ENCODE measurements at regions not wholly inside any gene's neighbourhood (a gene's known extent, or its start where the extent isn't known, plus 50 kb on each side); places are given as distances from the start of the nearest gene placed in this dataset.

DNA sequence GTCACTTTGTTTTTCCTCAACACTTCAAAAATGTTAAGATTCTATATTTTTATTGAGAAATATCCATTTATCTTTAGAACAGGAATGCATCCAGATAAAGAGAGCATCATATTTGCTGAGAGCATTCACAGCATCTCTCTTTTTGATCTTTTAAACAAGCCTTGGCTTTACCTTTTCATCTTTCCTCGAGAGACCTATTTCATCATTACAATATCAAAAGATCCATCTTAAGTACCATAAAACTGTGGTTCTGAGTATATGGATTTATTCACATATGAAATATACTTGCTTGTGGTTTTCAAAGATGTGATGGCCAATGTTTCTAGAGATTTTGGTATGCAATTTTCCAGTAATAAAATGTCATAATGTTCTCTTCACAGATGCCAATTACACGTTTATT, 1140.9 kb downstream of the GATA3 start:
- H3K4me3 ChIP-seq (ENCODE audit: low read length): no peak overlapping the region
- no peak for DNase-seq (ENCODE audit: low read depth, low spot score)

- H3K4me3 ChIP-seq (ENCODE audit: low read length): no peak overlapping the region
- DNase-seq (ENCODE audit: low read depth, low spot score): no peak
Observed at GRCh38 chr10:9198611-9199010, 1144.1 kb downstream of the GATA3 start.

GRCh38 chr10:9205558-9205957, 1151.1 kb downstream of the GATA3 start:
- H3K4me3 ChIP-seq (ENCODE audit: low read length): no peak overlapping the region

DNA sequence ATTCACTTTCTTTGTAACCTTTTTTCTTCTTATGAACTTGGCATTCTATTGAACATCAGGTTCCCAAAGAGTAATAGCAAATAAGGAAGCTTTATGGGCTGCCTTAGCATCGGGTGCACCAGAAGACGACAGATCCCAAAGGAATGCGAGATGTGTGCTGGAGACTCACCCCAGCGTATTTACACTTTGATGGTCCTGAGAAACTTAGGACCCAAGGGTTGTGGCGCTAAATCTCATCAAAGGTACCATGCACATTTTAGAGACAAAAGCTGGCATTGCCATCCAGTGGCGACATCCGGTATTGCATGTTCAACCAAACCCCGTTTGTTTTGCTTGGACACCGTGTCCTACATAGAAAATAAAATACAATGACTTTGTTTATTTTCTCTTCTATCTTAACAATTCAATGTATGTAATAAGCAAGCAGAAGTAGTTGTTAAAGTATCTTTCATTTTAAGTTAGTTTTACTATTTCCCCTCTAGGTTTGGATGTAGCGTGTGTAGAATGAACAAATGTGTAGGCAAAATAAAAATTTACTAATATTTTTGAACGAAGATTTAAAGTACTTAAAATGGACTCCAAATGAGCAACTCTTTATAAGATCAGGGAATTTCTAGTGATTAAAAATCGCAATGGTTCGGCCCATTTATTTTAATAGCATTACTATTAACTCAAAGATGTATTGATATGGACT, 1154.8 kb downstream of the GATA3 start:
- no peak overlapping the region for H3K4me3 ChIP-seq (ENCODE audit: low read length)
- DNase-seq (ENCODE audit: low read depth, low spot score): peak; percentile 52

More at GRCh38 chr10:9205558-9205957, 1151.1 kb downstream of the GATA3 start:
- no peak for DNase-seq (ENCODE audit: low read depth, low spot score)

- no peak for DNase-seq (ENCODE audit: low read depth, low spot score)
Observed at GRCh38 chr10:9211228-9211627, 1156.7 kb downstream of the GATA3 start.

GRCh38 chr10:9214618-9215017, 1160.1 kb downstream of the GATA3 start:
- H3K4me3 ChIP-seq (ENCODE audit: low read length): no peak overlapping the region
- DNase-seq (ENCODE audit: low read depth, low spot score): no peak

More at GRCh38 chr10:9211228-9211627, 1156.7 kb downstream of the GATA3 start:
- no peak overlapping the region for H3K4me3 ChIP-seq (ENCODE audit: low read length)

GRCh38 chr10:9215121-9215520, 1160.6 kb downstream of the GATA3 start:
- DNase-seq (ENCODE audit: low read depth, low spot score): no peak
- H3K4me3 ChIP-seq (ENCODE audit: low read length): no peak overlapping the region

- DNase-seq (ENCODE audit: low read depth, low spot score): no peak
- H3K4me3 ChIP-seq (ENCODE audit: low read length): no peak overlapping the region
Observed at GRCh38 chr10:9219860-9220259, 1165.4 kb downstream of the GATA3 start.

GRCh38 chr10:9222917-9223316, 1168.4 kb downstream of the GATA3 start:
- H3K4me3 ChIP-seq (ENCODE audit: low read length): no peak overlapping the region
- DNase-seq (ENCODE audit: low read depth, low spot score): no peak

- no peak overlapping the region for H3K4me3 ChIP-seq (ENCODE audit: low read length)
- no peak for DNase-seq (ENCODE audit: low read depth, low spot score)
Observed at GRCh38 chr10:9227679-9228365, 1173.3 kb downstream of the GATA3 start.

GRCh38 chr10:9228771-9229170, 1174.3 kb downstream of the GATA3 start:
- no peak for DNase-seq (ENCODE audit: low read depth, low spot score)
- no peak overlapping the region for H3K4me3 ChIP-seq (ENCODE audit: low read length)

DNA sequence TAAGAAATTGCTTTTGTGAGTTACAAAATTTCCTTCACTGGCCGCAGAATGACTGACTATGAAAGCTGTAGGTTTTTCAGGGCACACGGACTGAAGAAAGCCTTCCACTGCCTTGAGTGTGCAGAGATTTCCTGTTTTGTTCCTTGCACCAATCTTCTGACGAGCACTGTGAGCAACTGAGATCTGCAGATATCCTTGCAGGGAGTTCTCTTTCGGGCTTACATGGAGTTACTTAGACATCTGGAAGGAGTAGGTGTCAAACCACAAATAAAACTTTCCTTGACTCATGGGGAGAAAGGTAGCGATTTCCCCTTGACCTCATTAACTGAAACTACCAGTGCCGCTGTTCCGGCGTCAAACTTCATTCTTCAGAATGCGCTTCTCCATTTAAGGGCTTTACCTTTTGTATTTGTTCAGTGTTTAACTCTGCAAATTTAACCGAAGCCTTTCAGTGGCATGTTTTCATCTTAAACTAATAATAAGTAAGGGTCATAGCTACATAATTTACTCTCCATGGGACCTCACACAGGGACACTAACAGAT, 1175.3 kb downstream of the GATA3 start:
- no peak overlapping the region for H3K4me3 ChIP-seq (ENCODE audit: low read length)
- no peak for DNase-seq (ENCODE audit: low read depth, low spot score)

- no peak for DNase-seq (ENCODE audit: low read depth, low spot score)
- no peak overlapping the region for H3K4me3 ChIP-seq (ENCODE audit: low read length)
Observed at GRCh38 chr10:9230625-9231024, 1176.1 kb downstream of the GATA3 start.

- no peak for DNase-seq (ENCODE audit: low read depth, low spot score)
- H3K4me3 ChIP-seq (ENCODE audit: low read length): no peak overlapping the region
Observed at GRCh38 chr10:9234191-9234590, 1179.7 kb downstream of the GATA3 start.

GRCh38 chr10:9238041-9238440, 1183.6 kb downstream of the GATA3 start:
- DNase-seq (ENCODE audit: low read depth, low spot score): no peak
- H3K4me3 ChIP-seq (ENCODE audit: low read length): no peak overlapping the region

DNA sequence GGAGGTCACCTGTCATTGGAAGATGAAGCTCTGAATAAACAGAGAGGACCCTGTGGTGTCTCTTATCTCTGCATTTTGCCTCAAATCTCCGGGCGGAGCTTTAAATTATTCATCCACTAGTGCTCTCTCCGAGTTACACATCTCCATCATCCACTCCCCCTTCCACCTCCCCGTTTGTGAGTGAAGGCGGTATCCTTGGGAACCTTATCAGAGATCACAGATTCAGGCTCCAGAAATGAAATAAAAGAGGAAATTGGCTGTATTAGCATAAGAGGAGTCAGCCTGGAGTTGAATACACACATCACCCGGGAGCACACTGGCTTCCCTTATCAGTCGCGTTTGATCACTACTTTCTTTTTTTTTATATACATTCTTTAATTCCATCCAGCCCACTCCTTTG, 1184.8 kb downstream of the GATA3 start:
- DNase-seq (ENCODE audit: low read depth, low spot score): no peak
- H3K4me3 ChIP-seq (ENCODE audit: low read length): no peak overlapping the region

GRCh38 chr10:9243941-9244411, 1189.5 kb downstream of the GATA3 start:
- no peak overlapping the region for H3K4me3 ChIP-seq (ENCODE audit: low read length)
- DNase-seq (ENCODE audit: low read depth, low spot score): no peak

GRCh38 chr10:9244864-9245263, 1190.4 kb downstream of the GATA3 start:
- DNase-seq (ENCODE audit: low read depth, low spot score): no peak

DNA sequence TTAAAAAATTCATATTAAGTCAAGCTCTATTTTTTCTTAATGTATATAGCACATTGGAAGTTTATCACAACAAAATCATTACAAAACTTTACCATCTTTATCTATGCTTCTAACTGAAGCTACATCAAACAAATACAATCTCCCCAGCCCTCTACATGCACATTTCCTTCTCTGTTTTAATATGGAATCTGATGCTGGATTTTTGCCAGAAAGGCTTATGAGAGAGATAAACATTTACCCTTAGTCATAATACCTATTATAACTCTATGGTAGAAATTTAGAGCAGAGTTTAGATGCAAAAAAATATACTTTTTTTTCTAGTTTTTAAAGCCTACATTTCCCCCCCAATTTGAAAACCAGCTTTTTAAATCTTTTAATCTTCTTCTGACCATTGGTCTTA, 1198.6 kb downstream of the GATA3 start:
- no peak for DNase-seq (ENCODE audit: low read depth, low spot score)
- no peak overlapping the region for H3K4me3 ChIP-seq (ENCODE audit: low read length)

More at GRCh38 chr10:9244864-9245263, 1190.4 kb downstream of the GATA3 start:
- H3K4me3 ChIP-seq (ENCODE audit: low read length): no peak overlapping the region

DNA sequence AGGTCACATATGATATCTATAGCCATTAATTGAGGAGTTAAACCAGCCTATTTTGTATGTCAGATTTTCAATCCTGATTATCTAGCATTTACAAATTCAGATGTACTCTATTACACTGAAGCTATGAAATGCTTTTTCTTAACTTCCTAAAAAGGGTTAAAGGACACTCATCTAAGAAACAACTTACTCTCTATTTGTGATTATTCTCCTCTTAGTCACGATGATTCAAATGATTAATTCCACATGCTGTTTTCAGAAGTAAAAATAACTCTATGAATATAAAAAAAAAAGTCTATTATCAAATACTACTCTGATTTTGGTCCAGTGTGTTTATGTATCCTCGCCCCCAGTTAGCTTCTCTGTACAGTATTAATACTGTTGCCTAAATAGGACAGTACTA, 1199.9 kb downstream of the GATA3 start:
- no peak for DNase-seq (ENCODE audit: low read depth, low spot score)
- no peak overlapping the region for H3K4me3 ChIP-seq (ENCODE audit: low read length)
